Mammary epithelial cell (primary cell): ENCODE measurements at regions not wholly inside any gene's neighbourhood (a gene's known extent, or its start where the extent isn't known, plus 50 kb on each side); places are given as distances from the start of the nearest gene placed in this dataset.

Experiments
- EZH2 ChIP-seq: IDR thresholded peaks from 2 replicates; pipeline ENCODE4 v1.6.1; 2012; ENCODE audit warnings: low read length, inconsistent platforms, borderline replicate concordance
- TF ChIP-seq, protein P1 (sequence below), 2 donors: IDR thresholded peaks in 1 of 2; conservative IDR thresholded peaks in 1 of 2; 2 replicates each; pipeline ENCODE4 v1.5.1; 2011 to 2012; ENCODE audit warnings: inconsistent platforms in 2 of 2, low read length in 2 of 2, mild to moderate bottlenecking in 2 of 2, control low read depth in 1 of 2, low read depth in 1 of 2; ENCODE audit not compliant: insufficient read depth in 1 of 2; ENCODE audit errors: extremely low read depth in 1 of 2

GRCh38 chr7:68706291-68706690, 892.0 kb upstream of the AUTS2 start:
- TF ChIP-seq EZH2, result no peak
- TF ChIP-seq, protein P1, sequence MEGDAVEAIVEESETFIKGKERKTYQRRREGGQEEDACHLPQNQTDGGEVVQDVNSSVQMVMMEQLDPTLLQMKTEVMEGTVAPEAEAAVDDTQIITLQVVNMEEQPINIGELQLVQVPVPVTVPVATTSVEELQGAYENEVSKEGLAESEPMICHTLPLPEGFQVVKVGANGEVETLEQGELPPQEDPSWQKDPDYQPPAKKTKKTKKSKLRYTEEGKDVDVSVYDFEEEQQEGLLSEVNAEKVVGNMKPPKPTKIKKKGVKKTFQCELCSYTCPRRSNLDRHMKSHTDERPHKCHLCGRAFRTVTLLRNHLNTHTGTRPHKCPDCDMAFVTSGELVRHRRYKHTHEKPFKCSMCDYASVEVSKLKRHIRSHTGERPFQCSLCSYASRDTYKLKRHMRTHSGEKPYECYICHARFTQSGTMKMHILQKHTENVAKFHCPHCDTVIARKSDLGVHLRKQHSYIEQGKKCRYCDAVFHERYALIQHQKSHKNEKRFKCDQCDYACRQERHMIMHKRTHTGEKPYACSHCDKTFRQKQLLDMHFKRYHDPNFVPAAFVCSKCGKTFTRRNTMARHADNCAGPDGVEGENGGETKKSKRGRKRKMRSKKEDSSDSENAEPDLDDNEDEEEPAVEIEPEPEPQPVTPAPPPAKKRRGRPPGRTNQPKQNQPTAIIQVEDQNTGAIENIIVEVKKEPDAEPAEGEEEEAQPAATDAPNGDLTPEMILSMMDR (conservative IDR thresholded peaks at IDR 0.05 in 1 of 2, IDR thresholded peaks at IDR 0.05 in 1 of 2; ENCODE audit: extremely low read depth in 1 of 2, insufficient read depth in 1 of 2, low read depth in 1 of 2, low read length in 2 of 2), result no peak
